Suprapubic skin (tissue), 4 donors: ENCODE measurements at regions not wholly inside any gene's neighbourhood (a gene's known extent, or its start where the extent isn't known, plus 50 kb on each side); places are given as distances from the start of the nearest gene placed in this dataset.

Source experiments
- CTCF ChIP-seq, 2 donors: fragments of 200-600 bp in 1 of 2; fragments of 450-650 bp in 1 of 2; sonication (generic) in 1 of 2; IDR thresholded peaks; one replicate each; pipeline ENCODE4 v1.5.1; 2016 to 2019; ENCODE audit warnings: antibody characterized with exemption in 2 of 2, mild to moderate bottlenecking in 1 of 2, moderate library complexity in 1 of 2
- EP300 ChIP-seq: sonication (generic); formaldehyde crosslinking; IDR thresholded peaks from one replicate; pipeline ENCODE4 v1.6.1; 2017; ENCODE audit warnings: antibody characterized with exemption
- POLR2A ChIP-seq, 2 donors: fragments of 450-650 bp; IDR thresholded peaks; one replicate each; pipeline ENCODE4 v1.6.1; 2017; ENCODE audit warnings: antibody characterized with exemption in 2 of 2, mild to moderate bottlenecking in 2 of 2, moderate library complexity in 2 of 2
- POLR2AphosphoS5 ChIP-seq, 3 donors: sonication (generic); formaldehyde crosslinking; IDR thresholded peaks; one replicate each; pipeline ENCODE4 v1.6.1; 2017; ENCODE audit warnings: antibody characterized with exemption in 3 of 3

GRCh38 chr17:34739386-34739785 is 160.0 kb downstream of the TMEM132E start:
- TF ChIP-seq POLR2A (IDR thresholded peaks at IDR 0.05) (no peak), EP300 (no peak), CTCF (IDR thresholded peaks at IDR 0.05) (no peak), POLR2AphosphoS5 (IDR thresholded peaks at IDR 0.05) (no peak)
